ENCODE measurements at regions not wholly inside any gene's neighbourhood (a gene's known extent, or its start where the extent isn't known, plus 50 kb on each side); places are given as distances from the start of the nearest gene placed in this dataset.
"Not testable (repeated sequence)": the region's sequence is repeated elsewhere in the genome, so short reads cannot be mapped to it uniquely, and the experiment has no call there.

DNA sequence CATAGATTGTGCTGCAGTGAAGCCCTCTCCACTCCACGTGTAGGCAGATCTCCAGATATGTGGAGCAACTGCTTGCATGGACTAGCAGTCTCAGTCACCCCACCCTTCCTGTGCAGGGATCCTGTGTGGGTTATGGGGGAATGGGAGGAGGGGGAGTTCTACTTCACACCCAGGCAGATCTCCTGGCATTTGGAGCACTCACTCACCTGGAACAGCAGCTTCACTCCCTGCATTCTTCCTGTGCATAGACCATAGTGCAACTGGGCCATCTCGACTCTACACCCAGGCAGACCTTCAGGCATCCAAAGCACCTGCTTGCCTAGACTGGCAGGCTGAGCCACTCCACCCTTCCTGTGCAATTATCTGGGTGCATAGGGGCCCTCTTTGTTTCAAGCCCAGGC lies 96.0 kb upstream of the PCED1B start:
- no peak for DNase-seq
- intact Hi-C loops (cut with DNase I; ENCODE audit: low total_unique reads): no loop called here
- no peak overlapping the region for H3K4me3 ChIP-seq
- H3K4me1 ChIP-seq: no peaks in the 10 kb centered on the region
- no peaks in the 10 kb centered on the region for H3K27me3 ChIP-seq
- H3K27ac ChIP-seq: no peak overlapping the region
- no peaks in the 10 kb centered on the region for H3K9me3 ChIP-seq
- no peak for TF ChIP-seq CTCF (IDR thresholded peaks at IDR 0.05)
- no peaks in the 10 kb centered on the region for H3K36me3 ChIP-seq

DNA sequence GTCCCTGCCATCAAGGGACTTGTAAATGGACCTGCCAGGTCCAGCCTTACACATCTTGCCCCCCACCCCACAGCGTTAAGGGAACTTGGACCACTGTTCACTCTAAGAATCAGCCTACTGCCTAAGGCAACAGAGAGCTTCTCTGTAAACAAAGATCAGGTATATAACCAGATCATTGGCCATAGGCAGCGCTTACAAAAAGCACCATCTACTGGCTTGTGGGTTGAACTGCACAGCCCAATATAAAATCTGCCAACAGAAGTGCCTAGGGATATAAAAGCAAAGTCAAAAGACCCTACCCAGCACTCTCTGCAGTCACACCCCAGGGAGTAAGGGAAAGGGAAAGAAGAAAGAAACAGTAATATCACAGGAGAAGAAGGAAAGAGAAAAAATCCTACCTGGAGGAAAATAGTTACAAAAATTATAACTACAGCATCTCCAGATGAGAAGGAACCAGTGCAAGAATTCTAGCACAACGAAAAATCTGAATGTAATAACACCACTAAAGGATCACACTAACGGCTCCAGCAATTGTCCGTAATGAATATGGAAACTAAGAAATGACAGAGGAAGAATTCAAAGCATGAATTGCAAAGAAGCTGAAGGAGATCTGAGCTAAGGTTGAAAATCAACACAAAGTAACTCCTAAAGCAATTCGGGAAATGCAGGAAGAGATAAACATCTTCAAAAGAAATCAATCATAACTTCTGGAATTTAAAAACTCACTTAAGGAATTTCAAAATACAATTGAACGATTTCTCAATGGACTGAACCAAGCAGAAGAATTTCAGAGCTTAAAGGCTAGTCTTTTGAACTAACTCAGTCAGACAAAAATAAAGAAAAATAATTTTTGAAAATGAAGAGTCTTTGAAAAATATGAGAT lies 95.2 kb upstream of the PCED1B start:
- Histone ChIP-seq H3K27me3 (no peaks in the 10 kb centered on the region), H3K27ac (no peak overlapping the region), H3K4me1 (no peaks in the 10 kb centered on the region), H3K9me3 (no peaks in the 10 kb centered on the region), H3K4me3 (no peak overlapping the region), H3K36me3 (no peaks in the 10 kb centered on the region)
- intact Hi-C loops (cut with DNase I; ENCODE audit: low total_unique reads): no loop called here
- no peak for DNase-seq
- peak; percentile 61 to 62 for TF ChIP-seq CTCF (IDR thresholded peaks at IDR 0.05)

GRCh38 chr12:46985816-46986215 lies 93.6 kb upstream of the PCED1B start:
- intact Hi-C loops (cut with DNase I; ENCODE audit: low total_unique reads): no loop called here
- Histone ChIP-seq H3K9me3 (peaks cover 0 to 14% (median 11%) of the 10 kb centered on the region in 3 donors), H3K36me3 (no peaks in the 10 kb centered on the region), H3K4me3 (no peak overlapping the region), H3K27me3 (no peaks in the 10 kb centered on the region), H3K4me1 (no peaks in the 10 kb centered on the region), H3K27ac (no peak overlapping the region)
- no peak for TF ChIP-seq CTCF (IDR thresholded peaks at IDR 0.05)
- no peak for DNase-seq

DNA sequence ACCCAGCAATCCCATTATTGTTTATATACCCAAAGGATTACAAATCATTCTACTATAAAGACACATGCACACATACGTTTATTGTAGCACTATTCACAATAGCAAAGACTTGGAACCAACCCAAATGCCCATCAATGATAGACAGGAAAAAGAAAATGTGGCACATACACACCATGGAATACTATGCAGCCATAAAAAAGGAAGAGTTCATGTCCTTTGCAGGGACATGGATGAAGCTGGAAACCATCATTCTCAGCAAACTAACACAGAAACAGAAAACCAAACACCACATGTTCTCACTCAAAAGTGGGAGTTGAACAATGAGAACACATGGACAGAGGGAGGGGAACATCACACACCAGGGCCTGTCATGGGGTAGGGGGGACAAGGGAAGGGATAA lies 91.3 kb upstream of the PCED1B start:
- H3K27me3 ChIP-seq; H3K4me1 ChIP-seq; H3K27ac ChIP-seq; intact Hi-C loops (cut with DNase I; ENCODE audit: low total_unique reads); H3K36me3 ChIP-seq; H3K4me3 ChIP-seq; DNase-seq: not testable (repeated sequence)
- H3K9me3 ChIP-seq: peaks cover 0 to 14% (median 11%) of the 10 kb centered on the region in 3 donors

GRCh38 chr12:46990211-46990610 lies 89.2 kb upstream of the PCED1B start:
- no peak overlapping the region for H3K4me3 ChIP-seq
- H3K9me3 ChIP-seq: peaks cover 0 to 14% (median 11%) of the 10 kb centered on the region in 3 donors
- H3K4me1 ChIP-seq: no peaks in the 10 kb centered on the region
- no peak for TF ChIP-seq CTCF (IDR thresholded peaks at IDR 0.05)
- H3K27ac ChIP-seq: no peak overlapping the region
- no peaks in the 10 kb centered on the region for H3K36me3 ChIP-seq
- no peaks in the 10 kb centered on the region for H3K27me3 ChIP-seq
- intact Hi-C loops (cut with DNase I; ENCODE audit: low total_unique reads): no loop called here
- no peak for DNase-seq

GRCh38 chr12:46992051-46992450 lies 87.4 kb upstream of the PCED1B start:
- H3K9me3 ChIP-seq: peaks cover 0 to 14% (median 11%) of the 10 kb centered on the region in 3 donors
- H3K36me3 ChIP-seq; H3K4me1 ChIP-seq; H3K27ac ChIP-seq; H3K27me3 ChIP-seq; H3K4me3 ChIP-seq; intact Hi-C loops (cut with DNase I; ENCODE audit: low total_unique reads); DNase-seq: not testable (repeated sequence)
